Activated CD8-positive, alpha-beta memory T cell treated with anti-CD3 and anti-CD28 coated beads, Interleukin-2, amount 10 ng/mL, durations not matched to agents 7 days and 5 days (primary cell): ENCODE measurements at regions not wholly inside any gene's neighbourhood (a gene's known extent, or its start where the extent isn't known, plus 50 kb on each side); places are given as distances from the start of the nearest gene placed in this dataset.

Source experiments
- ATAC-seq: fragments of 150-1000 bp; cut with Tn5 transposase; one replicate; pipeline ENCODE4 v1.10.0; 2021; ENCODE audit warnings: moderate library complexity
- CTCF ChIA-PET: fragments of 350-600 bp; sonication (Branson Sonifier 250); formaldehyde crosslinking; loops from one replicate; lab custom pipeline; 2021; ENCODE audit warnings: antibody characterized with exemption; lab: Charles Lee
- DNase-seq: peaks from one replicate; pipeline ENCODE4 v3.0.0-alpha.2; 2020
- H3K27ac Mint-ChIP-seq: one replicate; pipeline ENCODE4 v1.8.0; 2021; ENCODE audit warnings: mild to moderate bottlenecking, mixed read lengths
- H3K27me3 Mint-ChIP-seq: one replicate; pipeline ENCODE4 v1.8.0; 2021; ENCODE audit warnings: mixed read lengths
- H3K36me3 Mint-ChIP-seq: one replicate; pipeline ENCODE4 v1.8.0; 2021; ENCODE audit warnings: mild to moderate bottlenecking, mixed read lengths
- H3K4me1 Mint-ChIP-seq: one replicate; pipeline ENCODE4 v1.8.0; 2021; ENCODE audit warnings: mixed read lengths
- H3K4me3 Mint-ChIP-seq: one replicate; pipeline ENCODE4 v1.8.0; 2021; ENCODE audit warnings: mild to moderate bottlenecking, moderate library complexity, mixed read lengths
- H3K9me3 Mint-ChIP-seq: one replicate; pipeline ENCODE4 v1.8.0; 2022; ENCODE audit warnings: low read depth, mixed read lengths

- Mint-ChIP-seq H3K36me3 (no peaks in the 10 kb centered on the region), H3K27ac (no peak overlapping the region), H3K27me3 (no peaks in the 10 kb centered on the region), H3K9me3 (no peaks in the 10 kb centered on the region), H3K4me3 (no peak overlapping the region), H3K4me1 (no peaks in the 10 kb centered on the region)
- ATAC-seq, result no peak
- CTCF ChIA-PET, result no interaction called here
- no peak for DNase-seq
These were observed 179.3 kb upstream of the MGAT5 start for GRCh38 chr2:134074619-134075018.

GRCh38 chr2:134075204-134075603 lies 178.7 kb upstream of the MGAT5 start:
- DNase-seq (no peak), ATAC-seq (no peak)
- Mint-ChIP-seq H3K4me1 (no peaks in the 10 kb centered on the region), H3K4me3 (no peak overlapping the region), H3K9me3 (no peaks in the 10 kb centered on the region), H3K36me3 (no peaks in the 10 kb centered on the region), H3K27me3 (no peaks in the 10 kb centered on the region), H3K27ac (no peak overlapping the region)
- CTCF ChIA-PET, result no interaction called here

DNA sequence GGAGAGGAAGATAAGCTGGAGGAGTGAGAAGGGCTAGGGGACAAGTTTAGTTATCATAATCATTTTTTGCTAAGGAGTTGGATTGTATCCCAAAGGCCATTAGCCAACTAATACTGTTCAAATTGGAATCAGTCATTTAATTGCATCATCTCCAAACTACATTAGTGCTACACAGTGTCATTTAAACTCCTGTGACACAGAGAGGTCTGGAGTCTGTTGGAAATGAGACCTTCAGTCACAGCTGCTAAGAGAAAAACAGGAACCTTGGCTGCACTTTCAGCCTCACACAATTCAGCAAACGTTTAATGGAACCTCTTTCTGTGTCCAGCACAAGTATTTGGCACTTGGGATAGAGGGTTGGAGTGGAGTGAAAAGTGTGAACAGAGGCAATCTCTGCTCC lies 175.5 kb upstream of the MGAT5 start:
- H3K27ac Mint-ChIP-seq, result no peak overlapping the region
- CTCF ChIA-PET, result no interaction called here
- H3K4me3 Mint-ChIP-seq, result no peak overlapping the region
- DNase-seq (no peak), ATAC-seq (no peak)
- H3K4me1 Mint-ChIP-seq, result no peaks in the 10 kb centered on the region
- H3K27me3 Mint-ChIP-seq, result peaks cover 17% of the 10 kb centered on the region
- no peaks in the 10 kb centered on the region for H3K36me3 Mint-ChIP-seq
- no peaks in the 10 kb centered on the region for H3K9me3 Mint-ChIP-seq

DNA sequence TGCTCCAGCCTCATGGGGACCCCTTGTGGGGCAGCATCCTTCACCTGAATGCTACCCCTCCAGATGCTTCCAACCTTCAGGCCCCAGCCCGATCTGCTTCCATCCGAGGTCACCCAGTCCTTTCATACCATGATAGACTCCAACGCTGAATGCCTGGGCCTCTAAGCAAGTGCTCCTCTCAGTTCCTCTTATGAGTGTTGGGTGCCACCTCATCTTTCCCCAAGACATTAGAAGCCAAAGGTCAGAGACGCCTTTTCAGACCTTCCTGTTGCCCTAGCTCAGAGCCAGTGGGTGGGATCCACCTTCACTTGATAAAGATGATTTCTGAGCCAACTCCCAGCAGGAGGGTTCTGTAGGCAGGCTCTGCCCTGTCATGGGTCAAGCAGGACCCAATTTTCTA lies 174.5 kb upstream of the MGAT5 start:
- H3K4me1 Mint-ChIP-seq, result no peaks in the 10 kb centered on the region
- CTCF ChIA-PET, result no interaction called here
- H3K9me3 Mint-ChIP-seq, result no peaks in the 10 kb centered on the region
- H3K27ac Mint-ChIP-seq, result no peak overlapping the region
- H3K4me3 Mint-ChIP-seq, result no peak overlapping the region
- DNase-seq (no peak), ATAC-seq (no peak)
- H3K27me3 Mint-ChIP-seq, result peaks cover 17% of the 10 kb centered on the region
- no peaks in the 10 kb centered on the region for H3K36me3 Mint-ChIP-seq

DNA sequence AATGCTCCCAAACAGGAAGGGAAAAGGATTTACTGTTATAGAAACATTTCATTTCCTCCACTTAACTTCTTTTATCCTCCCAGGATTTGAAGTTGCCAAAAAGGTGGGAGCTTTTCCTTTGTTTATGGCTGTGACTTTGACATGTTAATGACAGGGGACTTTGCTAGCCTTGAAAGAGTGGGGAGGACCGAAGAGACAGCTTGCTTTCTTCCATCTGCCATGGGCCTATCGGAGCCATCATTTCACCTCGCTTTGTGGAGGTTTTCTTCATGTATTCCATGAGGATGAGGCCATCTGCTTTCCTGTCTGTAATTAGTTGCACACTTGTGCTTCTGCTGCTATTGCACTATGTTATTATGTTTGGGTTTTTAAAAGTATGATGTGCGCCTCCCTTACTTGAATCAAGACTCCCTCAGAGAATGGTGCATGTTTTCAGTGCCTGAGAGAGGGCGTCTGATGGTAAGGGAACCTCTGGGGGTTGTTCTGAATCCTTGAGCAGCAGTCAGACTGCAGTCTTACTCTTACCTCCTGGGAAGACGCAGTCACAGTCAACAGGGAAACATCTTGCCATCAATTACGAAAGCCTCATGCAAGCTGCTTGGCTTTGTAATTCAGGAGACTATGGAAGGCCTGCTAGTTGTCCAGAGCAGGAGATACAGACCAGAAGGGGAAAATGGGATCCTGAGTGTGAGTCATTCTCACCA lies 173.3 kb upstream of the MGAT5 start:
- H3K4me1 Mint-ChIP-seq, result no peaks in the 10 kb centered on the region
- CTCF ChIA-PET, result no interaction called here
- H3K9me3 Mint-ChIP-seq, result no peaks in the 10 kb centered on the region
- H3K36me3 Mint-ChIP-seq, result no peaks in the 10 kb centered on the region
- H3K4me3 Mint-ChIP-seq, result no peak overlapping the region
- no peak for ATAC-seq
- H3K27ac Mint-ChIP-seq, result no peak overlapping the region
- DNase-seq, result no peak
- peaks cover 17% of the 10 kb centered on the region for H3K27me3 Mint-ChIP-seq

GRCh38 chr2:134081238-134081938 lies 172.5 kb upstream of the MGAT5 start:
- ATAC-seq (no peak), DNase-seq (no peak)
- no peak overlapping the region for H3K4me3 Mint-ChIP-seq
- H3K27ac Mint-ChIP-seq, result no peak overlapping the region
- no peaks in the 10 kb centered on the region for H3K9me3 Mint-ChIP-seq
- H3K27me3 Mint-ChIP-seq, result peaks cover 17% of the 10 kb centered on the region
- H3K36me3 Mint-ChIP-seq, result no peaks in the 10 kb centered on the region
- CTCF ChIA-PET, result no interaction called here
- H3K4me1 Mint-ChIP-seq, result no peaks in the 10 kb centered on the region

- H3K36me3 Mint-ChIP-seq, result no peaks in the 10 kb centered on the region
- no peaks in the 10 kb centered on the region for H3K9me3 Mint-ChIP-seq
- no peak overlapping the region for H3K4me3 Mint-ChIP-seq
- H3K4me1 Mint-ChIP-seq, result no peaks in the 10 kb centered on the region
- H3K27ac Mint-ChIP-seq, result no peak overlapping the region
- ATAC-seq (no peak), DNase-seq (no peak)
- peaks cover 17% of the 10 kb centered on the region for H3K27me3 Mint-ChIP-seq
- CTCF ChIA-PET, result interaction anchor here (0.7 kb wide), 1 partner anchor 264 kb away, joined by 3 read pairs; no protein-coding TSS in a partner anchor
These were observed 170.3 kb upstream of the MGAT5 start for GRCh38 chr2:134083548-134083947.

DNA sequence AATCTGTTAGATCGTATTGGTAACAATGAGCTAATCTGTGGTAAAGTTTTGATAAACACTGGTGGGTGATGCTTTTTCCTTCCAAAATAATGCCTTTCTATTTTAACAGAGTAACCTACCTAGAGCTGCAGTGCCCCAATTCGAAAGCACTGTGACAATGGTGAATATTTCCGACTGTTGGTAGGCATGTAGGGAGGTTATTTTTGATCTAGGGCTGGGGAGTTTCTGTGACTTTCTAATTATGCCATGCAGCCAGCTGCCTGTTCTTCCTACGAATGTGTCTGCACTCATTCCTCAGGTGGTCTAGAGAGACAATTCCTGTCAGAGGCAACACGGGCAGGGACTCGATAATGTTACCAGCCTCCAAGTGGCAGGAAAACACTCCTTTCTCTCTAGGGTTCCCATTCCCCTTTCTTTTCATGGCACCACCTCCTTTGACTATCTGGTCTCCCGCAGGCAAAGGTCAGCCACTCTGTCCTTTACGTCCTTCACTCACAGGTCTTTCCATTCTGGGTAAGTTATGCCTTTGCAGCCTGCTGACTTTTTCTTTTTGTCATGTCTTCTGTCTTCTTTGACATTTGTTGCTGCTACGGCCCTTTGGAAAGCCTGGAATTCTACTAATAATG lies 167.2 kb upstream of the MGAT5 start:
- H3K36me3 Mint-ChIP-seq, result no peaks in the 10 kb centered on the region
- no peak overlapping the region for H3K27ac Mint-ChIP-seq

DNA sequence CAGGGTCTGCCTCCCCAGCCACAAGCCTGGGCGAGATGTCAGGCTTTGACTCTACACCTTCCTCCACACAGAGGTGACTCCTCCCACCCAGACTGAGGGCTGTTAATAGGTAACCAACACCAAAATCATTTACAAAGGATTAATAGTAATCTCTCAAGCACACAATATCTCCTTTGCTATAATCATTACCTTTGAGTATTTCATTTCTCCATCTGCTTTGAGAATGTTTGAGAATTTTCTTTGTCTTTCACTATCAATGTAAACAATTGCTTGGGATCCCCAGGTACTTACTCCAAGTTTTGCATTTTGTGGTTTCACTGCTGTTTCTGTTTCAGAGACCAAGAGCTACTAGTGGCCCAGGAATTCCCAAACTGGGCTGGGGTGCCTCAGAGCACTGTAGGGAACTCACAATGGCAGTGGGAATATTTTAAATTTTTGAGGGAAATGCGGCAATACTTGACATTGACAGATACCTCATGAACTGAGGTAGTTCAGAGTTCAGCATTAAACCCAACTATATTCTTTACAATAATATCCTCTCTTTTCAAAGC lies 166.4 kb upstream of the MGAT5 start:
- no peak for ATAC-seq
- Mint-ChIP-seq H3K4me3 (no peak overlapping the region), H3K36me3 (no peaks in the 10 kb centered on the region), H3K27ac (no peak overlapping the region), H3K4me1 (no peaks in the 10 kb centered on the region), H3K9me3 (no peaks in the 10 kb centered on the region), H3K27me3 (peaks cover 5% of the 10 kb centered on the region)
- CTCF ChIA-PET, result no interaction called here
- DNase-seq, result no peak

More for the DNA sequence above, 167.2 kb upstream of the MGAT5 start:
- CTCF ChIA-PET, result no interaction called here
- H3K9me3 Mint-ChIP-seq, result no peaks in the 10 kb centered on the region
- DNase-seq, result no peak
- peaks cover 11% of the 10 kb centered on the region for H3K27me3 Mint-ChIP-seq
- no peak overlapping the region for H3K4me3 Mint-ChIP-seq
- ATAC-seq, result no peak
- H3K4me1 Mint-ChIP-seq, result no peaks in the 10 kb centered on the region

DNA sequence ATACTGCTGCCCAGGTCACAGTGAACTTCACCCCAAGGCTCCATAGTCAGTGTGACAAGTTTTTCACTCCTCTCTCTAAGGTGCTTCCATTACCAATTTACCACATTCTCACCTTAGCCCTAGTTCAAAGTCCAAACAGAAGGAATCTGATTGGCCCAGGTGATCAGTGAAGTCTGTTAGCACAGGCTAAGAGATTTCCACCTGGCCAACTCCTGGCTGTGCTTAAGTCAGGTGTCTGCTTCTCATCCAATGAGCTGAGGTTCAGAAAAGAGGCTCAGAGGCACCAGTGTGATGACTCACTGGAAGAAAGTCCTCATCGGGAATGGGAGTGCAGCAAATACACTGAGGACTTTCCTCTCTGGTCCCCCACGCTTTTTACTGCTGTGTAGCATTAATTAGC lies 164.4 kb upstream of the MGAT5 start:
- Mint-ChIP-seq H3K27me3 (peaks cover 4% of the 10 kb centered on the region), H3K4me3 (no peak overlapping the region), H3K4me1 (no peaks in the 10 kb centered on the region), H3K27ac (no peak overlapping the region), H3K36me3 (peaks cover 1% of the 10 kb centered on the region), H3K9me3 (no peaks in the 10 kb centered on the region)
- DNase-seq (no peak), ATAC-seq (no peak)
- CTCF ChIA-PET, result no interaction called here

DNA sequence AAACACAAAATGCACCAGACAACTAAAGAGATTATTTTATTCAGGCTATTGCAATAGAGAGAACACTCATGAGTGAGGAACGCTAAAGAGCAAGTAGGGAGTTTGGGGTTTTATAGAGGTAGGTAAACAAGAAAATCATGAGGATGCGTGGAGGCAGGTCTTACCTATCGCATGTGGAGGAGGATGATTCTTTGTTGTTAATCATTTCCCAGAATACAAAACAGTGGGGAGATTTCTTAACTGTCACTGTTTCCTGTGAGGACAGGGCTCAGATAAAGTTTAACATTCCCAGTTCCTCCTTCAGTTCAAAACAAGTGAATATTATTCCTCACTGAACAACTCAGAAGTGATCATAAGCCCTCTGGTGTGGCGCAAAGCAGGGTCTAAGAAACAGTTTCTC lies 156.1 kb upstream of the MGAT5 start:
- Mint-ChIP-seq H3K27me3 (peaks cover 25% of the 10 kb centered on the region), H3K27ac (no peak overlapping the region), H3K4me3 (no peak overlapping the region), H3K36me3 (peaks cover 1% of the 10 kb centered on the region), H3K9me3 (no peaks in the 10 kb centered on the region), H3K4me1 (no peaks in the 10 kb centered on the region)
- DNase-seq, result no peak
- no peak for ATAC-seq
- CTCF ChIA-PET, result no interaction called here

DNA sequence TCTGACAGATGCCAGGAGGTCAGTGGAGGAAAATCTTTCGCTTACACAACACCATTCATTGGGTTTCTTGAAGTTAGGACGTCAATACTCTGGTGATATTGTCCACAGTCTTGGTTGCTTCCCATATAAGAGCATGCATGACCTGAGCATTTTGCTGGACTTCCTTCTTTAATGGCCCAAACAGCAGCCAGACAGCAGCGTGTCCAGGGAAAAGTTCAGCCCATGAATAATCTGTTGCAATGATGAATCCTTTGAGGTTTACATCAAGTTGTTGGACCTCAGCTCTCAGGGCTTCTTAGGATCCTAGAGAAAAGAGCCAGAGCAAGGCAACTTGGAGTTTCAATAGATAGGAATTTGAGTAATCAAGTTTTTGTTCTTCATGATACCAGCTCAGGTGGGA lies 155.6 kb upstream of the MGAT5 start:
- Mint-ChIP-seq H3K4me1 (no peaks in the 10 kb centered on the region), H3K4me3 (no peak overlapping the region), H3K27me3 (peaks cover 28% of the 10 kb centered on the region), H3K36me3 (peaks cover 1% of the 10 kb centered on the region), H3K27ac (no peak overlapping the region), H3K9me3 (no peaks in the 10 kb centered on the region)
- DNase-seq (no peak), ATAC-seq (no peak)
- CTCF ChIA-PET, result no interaction called here

- peaks cover 27% of the 10 kb centered on the region for H3K27me3 Mint-ChIP-seq
- no peak overlapping the region for H3K27ac Mint-ChIP-seq
- no peak overlapping the region for H3K4me3 Mint-ChIP-seq
- H3K36me3 Mint-ChIP-seq, result peaks cover 1% of the 10 kb centered on the region
- peaks cover 3% of the 10 kb centered on the region for H3K4me1 Mint-ChIP-seq
- DNase-seq (no peak), ATAC-seq (no peak)
- CTCF ChIA-PET, result no interaction called here
- H3K9me3 Mint-ChIP-seq, result no peaks in the 10 kb centered on the region
These were observed 154.6 kb upstream of the MGAT5 start for GRCh38 chr2:134099273-134099672.

DNA sequence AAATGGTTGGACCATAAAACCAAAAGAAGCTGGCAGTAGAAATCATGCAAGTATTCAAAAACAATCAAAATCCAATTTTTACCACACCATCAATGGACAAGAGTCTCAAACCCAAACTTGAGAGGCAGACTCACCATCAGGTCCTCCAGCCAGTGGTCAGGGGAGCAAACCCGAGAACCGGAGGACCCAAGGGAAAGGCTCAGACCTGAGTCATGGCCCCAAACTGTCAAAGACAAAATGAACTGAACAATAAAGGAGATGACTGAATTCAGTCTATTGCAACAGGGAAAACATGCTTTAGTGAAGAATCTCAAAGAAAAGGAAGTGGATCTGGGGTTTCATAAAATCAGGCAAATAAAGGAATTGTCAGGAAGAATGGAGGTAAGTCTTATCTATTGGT lies 150.7 kb upstream of the MGAT5 start:
- peaks cover 1% of the 10 kb centered on the region for H3K36me3 Mint-ChIP-seq
- DNase-seq (no peak), ATAC-seq (no peak)
- H3K27me3 Mint-ChIP-seq, result peaks cover 14% of the 10 kb centered on the region
- no peaks in the 10 kb centered on the region for H3K9me3 Mint-ChIP-seq
- no peak overlapping the region for H3K27ac Mint-ChIP-seq
- peaks cover 14% of the 10 kb centered on the region for H3K4me1 Mint-ChIP-seq
- no peak overlapping the region for H3K4me3 Mint-ChIP-seq
- CTCF ChIA-PET, result no interaction called here
